ENCODE measurements at regions not wholly inside any gene's neighbourhood (a gene's known extent, or its start where the extent isn't known, plus 50 kb on each side); places are given as distances from the start of the nearest gene placed in this dataset.
"Not testable (repeated sequence)": the region's sequence is repeated elsewhere in the genome, so short reads cannot be mapped to it uniquely, and the experiment has no call there.

DNA sequence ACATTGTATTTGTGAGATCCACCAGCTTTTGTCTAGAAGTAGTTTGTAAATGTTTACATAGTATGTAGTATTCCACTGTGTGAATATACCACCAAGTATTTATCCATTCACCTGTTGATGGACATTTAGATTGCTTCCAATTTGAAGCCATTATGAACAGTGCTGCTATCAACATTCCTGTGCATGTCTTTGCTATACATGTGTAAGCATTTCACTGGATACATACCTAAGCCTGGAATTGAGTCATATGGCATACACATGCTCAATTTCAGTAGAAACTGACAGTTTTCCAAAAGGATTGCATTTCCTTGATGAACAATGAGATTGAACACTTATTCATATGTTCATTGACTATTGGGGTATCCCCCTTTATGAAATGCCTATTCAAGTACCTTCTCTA, 540.6 kb upstream of the SOX9 start:
- Histone ChIP-seq H3K9ac (ENCODE audit: low read length) (no peak overlapping the region), H3K4me2 (ENCODE audit: low read depth, low read length, poor library complexity, severe bottlenecking) (no peak overlapping the region), H3K9me3 (ENCODE audit: insufficient read depth, low read length) (no peaks in the 10 kb centered on the region), H3K4me3 (ENCODE audit: insufficient read depth, low read length, poor library complexity, severe bottlenecking) (no peak overlapping the region), H3F3A (ENCODE audit: insufficient read depth) (no peaks in the 10 kb centered on the region), H2AFZ (ENCODE audit: low read depth, low read length, severe bottlenecking) (no peak overlapping the region), H3K79me2 (ENCODE audit: insufficient read depth, low read length) (no peaks in the 10 kb centered on the region), H3K9me2 (replicated peaks; ENCODE audit: insufficient read depth, low read length) (0 out of 2 replicates have a peak, but pooled peaks cover 3% of the 10 kb centered on the region), H3K36me3 (ENCODE audit: low read length) (no peaks in the 10 kb centered on the region), H4K20me1 (ENCODE audit: low read depth, low read length) (no peaks in the 10 kb centered on the region), H3K27me3 (ENCODE audit: low read length) (no peaks in the 10 kb centered on the region), H3K27ac (ENCODE audit: low read depth, low read length) (no peak overlapping the region)
- TF ChIP-seq, protein P1, sequence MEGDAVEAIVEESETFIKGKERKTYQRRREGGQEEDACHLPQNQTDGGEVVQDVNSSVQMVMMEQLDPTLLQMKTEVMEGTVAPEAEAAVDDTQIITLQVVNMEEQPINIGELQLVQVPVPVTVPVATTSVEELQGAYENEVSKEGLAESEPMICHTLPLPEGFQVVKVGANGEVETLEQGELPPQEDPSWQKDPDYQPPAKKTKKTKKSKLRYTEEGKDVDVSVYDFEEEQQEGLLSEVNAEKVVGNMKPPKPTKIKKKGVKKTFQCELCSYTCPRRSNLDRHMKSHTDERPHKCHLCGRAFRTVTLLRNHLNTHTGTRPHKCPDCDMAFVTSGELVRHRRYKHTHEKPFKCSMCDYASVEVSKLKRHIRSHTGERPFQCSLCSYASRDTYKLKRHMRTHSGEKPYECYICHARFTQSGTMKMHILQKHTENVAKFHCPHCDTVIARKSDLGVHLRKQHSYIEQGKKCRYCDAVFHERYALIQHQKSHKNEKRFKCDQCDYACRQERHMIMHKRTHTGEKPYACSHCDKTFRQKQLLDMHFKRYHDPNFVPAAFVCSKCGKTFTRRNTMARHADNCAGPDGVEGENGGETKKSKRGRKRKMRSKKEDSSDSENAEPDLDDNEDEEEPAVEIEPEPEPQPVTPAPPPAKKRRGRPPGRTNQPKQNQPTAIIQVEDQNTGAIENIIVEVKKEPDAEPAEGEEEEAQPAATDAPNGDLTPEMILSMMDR (IDR thresholded peaks at IDR 0.05; ENCODE audit: insufficient read depth, low read length, poor library complexity, severe bottlenecking), result no peak
- no peak for TF ChIP-seq EZH2phosphoT487 (conservative IDR thresholded peaks at IDR 0.05; ENCODE audit: low read length)

- Histone ChIP-seq H3K36me3 (ENCODE audit: low read length) (no peaks in the 10 kb centered on the region), H3K9ac (ENCODE audit: low read length) (no peak overlapping the region), H3K9me2 (replicated peaks; ENCODE audit: insufficient read depth, low read length) (no peaks in the 10 kb centered on the region), H3K9me3 (ENCODE audit: insufficient read depth, low read length) (no peaks in the 10 kb centered on the region), H3K27me3 (ENCODE audit: low read length) (no peaks in the 10 kb centered on the region), H3K4me2 (ENCODE audit: low read depth, low read length, poor library complexity, severe bottlenecking) (no peak overlapping the region), H3K79me2 (ENCODE audit: insufficient read depth, low read length) (no peaks in the 10 kb centered on the region), H3K27ac (ENCODE audit: low read depth, low read length) (no peak overlapping the region), H3K4me3 (ENCODE audit: insufficient read depth, low read length, poor library complexity, severe bottlenecking) (no peak overlapping the region), H3F3A (ENCODE audit: insufficient read depth) (no peaks in the 10 kb centered on the region), H4K20me1 (ENCODE audit: low read depth, low read length) (no peaks in the 10 kb centered on the region), H2AFZ (ENCODE audit: low read depth, low read length, severe bottlenecking) (no peak overlapping the region)
- TF ChIP-seq, protein P1 (IDR thresholded peaks at IDR 0.05; ENCODE audit: insufficient read depth, low read length, poor library complexity, severe bottlenecking), result no peak
- no peak for TF ChIP-seq EZH2phosphoT487 (conservative IDR thresholded peaks at IDR 0.05; ENCODE audit: low read length)
Measured at GRCh38 chr17:71585540-71585939, 535.3 kb upstream of the SOX9 start.

DNA sequence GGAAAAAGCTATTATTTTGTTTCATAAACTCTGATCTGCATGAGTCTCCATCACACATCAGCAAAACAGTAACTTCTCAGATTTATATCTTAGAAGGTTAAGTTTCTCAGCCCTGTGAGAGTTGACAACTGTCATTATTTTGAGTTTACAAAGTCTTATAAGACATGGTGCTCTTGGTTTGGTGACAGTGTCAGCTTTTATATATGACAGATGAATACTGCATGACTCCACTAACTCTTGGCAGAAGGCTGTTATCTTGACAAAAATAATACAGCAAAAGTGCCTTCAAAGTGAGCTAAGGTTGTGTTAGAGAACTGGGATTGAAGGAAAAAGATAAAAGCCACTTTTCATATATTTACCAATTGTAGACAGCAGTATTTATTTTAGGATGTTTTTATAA, 528.4 kb upstream of the SOX9 start:
- H3K27me3 ChIP-seq (ENCODE audit: low read length), result no peaks in the 10 kb centered on the region
- no peaks in the 10 kb centered on the region for H3F3A ChIP-seq (ENCODE audit: insufficient read depth)
- H2AFZ ChIP-seq (ENCODE audit: low read depth, low read length, severe bottlenecking), result no peak overlapping the region
- no peak overlapping the region for H3K4me3 ChIP-seq (ENCODE audit: insufficient read depth, low read length, poor library complexity, severe bottlenecking)
- no peaks in the 10 kb centered on the region for H3K9me3 ChIP-seq (ENCODE audit: insufficient read depth, low read length)
- H3K4me2 ChIP-seq (ENCODE audit: low read depth, low read length, poor library complexity, severe bottlenecking), result no peak overlapping the region
- H4K20me1 ChIP-seq (ENCODE audit: low read depth, low read length), result no peaks in the 10 kb centered on the region
- TF ChIP-seq, protein P1 (IDR thresholded peaks at IDR 0.05; ENCODE audit: insufficient read depth, low read length, poor library complexity, severe bottlenecking), result no peak
- no peak overlapping the region for H3K9ac ChIP-seq (ENCODE audit: low read length)
- H3K27ac ChIP-seq (ENCODE audit: low read depth, low read length), result no peak overlapping the region
- no peaks in the 10 kb centered on the region for H3K36me3 ChIP-seq (ENCODE audit: low read length)
- H3K9me2 ChIP-seq (replicated peaks; ENCODE audit: insufficient read depth, low read length), result no peaks in the 10 kb centered on the region
- H3K79me2 ChIP-seq (ENCODE audit: insufficient read depth, low read length), result no peaks in the 10 kb centered on the region

GRCh38 chr17:71593078-71593477, 527.7 kb upstream of the SOX9 start:
- H3K27ac ChIP-seq (ENCODE audit: low read depth, low read length), result no peak overlapping the region
- H3F3A ChIP-seq (ENCODE audit: insufficient read depth), result no peaks in the 10 kb centered on the region
- H3K9ac ChIP-seq (ENCODE audit: low read length), result no peak overlapping the region
- no peaks in the 10 kb centered on the region for H3K27me3 ChIP-seq (ENCODE audit: low read length)
- H3K36me3 ChIP-seq (ENCODE audit: low read length), result no peaks in the 10 kb centered on the region
- no peaks in the 10 kb centered on the region for H3K9me2 ChIP-seq (replicated peaks; ENCODE audit: insufficient read depth, low read length)
- H3K9me3 ChIP-seq (ENCODE audit: insufficient read depth, low read length), result no peaks in the 10 kb centered on the region
- H3K79me2 ChIP-seq (ENCODE audit: insufficient read depth, low read length), result no peaks in the 10 kb centered on the region
- no peak overlapping the region for H3K4me2 ChIP-seq (ENCODE audit: low read depth, low read length, poor library complexity, severe bottlenecking)
- no peak for TF ChIP-seq EZH2phosphoT487 (conservative IDR thresholded peaks at IDR 0.05; ENCODE audit: low read length)
- TF ChIP-seq, protein P1 (IDR thresholded peaks at IDR 0.05; ENCODE audit: insufficient read depth, low read length, poor library complexity, severe bottlenecking), result no peak
- no peaks in the 10 kb centered on the region for H4K20me1 ChIP-seq (ENCODE audit: low read depth, low read length)
- no peak overlapping the region for H2AFZ ChIP-seq (ENCODE audit: low read depth, low read length, severe bottlenecking)
- H3K4me3 ChIP-seq (ENCODE audit: insufficient read depth, low read length, poor library complexity, severe bottlenecking), result no peak overlapping the region

- not testable (repeated sequence) for H2AFZ ChIP-seq (ENCODE audit: low read depth, low read length, severe bottlenecking); H4K20me1 ChIP-seq (ENCODE audit: low read depth, low read length); H3K27me3 ChIP-seq (ENCODE audit: low read length); H3K9me2 ChIP-seq (replicated peaks; ENCODE audit: insufficient read depth, low read length); H3K4me3 ChIP-seq (ENCODE audit: insufficient read depth, low read length, poor library complexity, severe bottlenecking); H3K4me2 ChIP-seq (ENCODE audit: low read depth, low read length, poor library complexity, severe bottlenecking); H3K9ac ChIP-seq (ENCODE audit: low read length); H3K27ac ChIP-seq (ENCODE audit: low read depth, low read length); H3F3A ChIP-seq (ENCODE audit: insufficient read depth); H3K9me3 ChIP-seq (ENCODE audit: insufficient read depth, low read length); H3K36me3 ChIP-seq (ENCODE audit: low read length); H3K79me2 ChIP-seq (ENCODE audit: insufficient read depth, low read length)
Measured at GRCh38 chr17:71599583-71599982, 521.2 kb upstream of the SOX9 start.
